HepG2 (cell line): ENCODE measurements at regions not wholly inside any gene's neighbourhood (a gene's known extent, or its start where the extent isn't known, plus 50 kb on each side); places are given as distances from the start of the nearest gene placed in this dataset.

Experiments used
- ADNP ChIP-seq: sonication (generic); formaldehyde crosslinking; IDR thresholded peaks from 2 replicates; pipeline ENCODE4 v1.4.0; 2020; ENCODE audit warnings: missing genetic modification reagents
- CTCF ChIP-seq: sonication (generic); formaldehyde crosslinking; IDR thresholded peaks from 2 replicates; pipeline ENCODE4 v1.5.0; 2020; ENCODE audit warnings: mild to moderate bottlenecking, missing genetic modification reagents, moderate library complexity
- EP300 ChIP-seq, 3 experiments: sonication (generic) in 1 of 3; formaldehyde crosslinking in 1 of 3; IDR thresholded peaks; 2 replicates each; pipeline versions ENCODE4 v1.5.1 to v1.6.1; 2011 to 2020; ENCODE audit warnings: low read depth in 2 of 3, low read length in 2 of 3, borderline replicate concordance in 1 of 3, improper control_type of control experiment in 1 of 3, mild to moderate bottlenecking in 1 of 3, missing genetic modification reagents in 1 of 3, moderate library complexity in 1 of 3
- JUNB ChIP-seq: sonication (generic); formaldehyde crosslinking; IDR thresholded peaks from 2 replicates; pipeline ENCODE4 v1.8.0; 2022; ENCODE audit warnings: missing genetic modification reagents, mild to moderate bottlenecking, borderline replicate concordance
- MAFK ChIP-seq, 2 experiments: IDR thresholded peaks in 1 of 2; conservative IDR thresholded peaks in 1 of 2; 2 replicates each; pipeline ENCODE4 v1.6.1; 2011; ENCODE audit warnings: improper control_type of control experiment in 2 of 2, low read length in 2 of 2
- NR2C2 ChIP-seq: sonication (generic); formaldehyde crosslinking; IDR thresholded peaks from 2 replicates; pipeline ENCODE4 v1.4.0; 2020; ENCODE audit warnings: missing genetic modification reagents, mild to moderate bottlenecking, moderate library complexity, borderline replicate concordance
- PAX8 ChIP-seq: sonication (generic); formaldehyde crosslinking; IDR thresholded peaks from 2 replicates; pipeline ENCODE4 v1.8.0; 2022; ENCODE audit warnings: mild to moderate bottlenecking, missing genetic modification reagents, borderline replicate concordance
- REST ChIP-seq, 2 experiments: IDR thresholded peaks; 2 replicates each; pipeline ENCODE4 v1.6.1; 2011 to 2012; ENCODE audit warnings: low read length in 2 of 2, borderline replicate concordance in 1 of 2, low read depth in 1 of 2, mild to moderate bottlenecking in 1 of 2, moderate library complexity in 1 of 2
- RNF219 ChIP-seq: sonication (generic); formaldehyde crosslinking; IDR thresholded peaks from 2 replicates; pipeline ENCODE4 v1.5.0; 2020; ENCODE audit warnings: mild to moderate bottlenecking, missing genetic modification reagents
- TFAP4 ChIP-seq: sonication (generic); IDR thresholded peaks from 2 replicates; pipeline ENCODE4 v1.6.1; 2016; ENCODE audit warnings: low read depth, borderline replicate concordance

GRCh38 chr2:140128909-140129308 lies 1348.7 kb upstream of the NXPH2 start:
- no peak for TF ChIP-seq TFAP4
- no peak for TF ChIP-seq JUNB
- TF ChIP-seq RNF219 (CRISPR knock-in tag): no peak
- TF ChIP-seq MAFK (conservative IDR thresholded peaks at IDR 0.05 in 1 of 2, IDR thresholded peaks at IDR 0.05 in 1 of 2; ENCODE audit: low read length in 2 of 2): no peak
- no peak for TF ChIP-seq NR2C2 (CRISPR knock-in tag)
- TF ChIP-seq EP300 (IDR thresholded peaks at IDR 0.05; ENCODE audit: low read depth in 2 of 2, low read length in 2 of 2): no peak
- no peak for TF ChIP-seq EP300 (CRISPR knock-in tag; IDR thresholded peaks at IDR 0.05; ENCODE audit: borderline replicate concordance)
- no peak for TF ChIP-seq CTCF
- no peak for TF ChIP-seq ADNP (CRISPR knock-in tag)
- no peak for TF ChIP-seq PAX8 (CRISPR knock-in tag)
- TF ChIP-seq REST (IDR thresholded peaks at IDR 0.05; ENCODE audit: borderline replicate concordance in 1 of 2, low read depth in 1 of 2, low read length in 2 of 2): no peak
